ENCODE measurements at regions not wholly inside any gene's neighbourhood (a gene's known extent, or its start where the extent isn't known, plus 50 kb on each side); places are given as distances from the start of the nearest gene placed in this dataset.

DNA sequence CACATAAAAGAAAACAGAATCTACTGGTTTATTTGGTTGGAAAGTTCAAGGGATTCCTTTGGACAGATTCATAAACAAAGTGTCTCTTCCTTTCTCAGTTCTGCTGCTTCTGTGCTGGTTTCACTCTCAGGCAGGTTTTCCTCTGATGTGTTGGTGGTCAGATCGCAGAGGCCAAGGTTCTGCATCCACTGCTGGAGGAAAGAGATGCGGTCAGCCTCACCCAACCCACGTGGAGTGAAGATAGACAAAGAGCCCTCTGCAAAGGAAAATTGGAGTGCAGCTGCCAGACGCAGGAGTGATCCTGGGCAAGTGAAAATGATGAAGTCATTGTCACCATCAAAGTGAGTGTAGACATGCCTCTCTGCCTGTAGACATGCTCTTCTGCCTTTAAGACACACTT is 352.0 kb downstream of the TSHZ3 start:
- no peak overlapping the region for H3K27ac ChIP-seq (replicated peaks)
- peaks cover 29% of the 10 kb centered on the region for H3K27me3 ChIP-seq (ENCODE audit: low read depth)
- H3K36me3 ChIP-seq: no peaks in the 10 kb centered on the region
- no peaks in the 10 kb centered on the region for H3K4me1 ChIP-seq
- no peak overlapping the region for H3K4me3 ChIP-seq
- no peak for DNase-seq
- intact Hi-C loops (cut with micrococcal nuclease): no loop called here
- no peaks in the 10 kb centered on the region for H3K9me3 ChIP-seq (replicated peaks)
- TF ChIP-seq, protein P1, sequence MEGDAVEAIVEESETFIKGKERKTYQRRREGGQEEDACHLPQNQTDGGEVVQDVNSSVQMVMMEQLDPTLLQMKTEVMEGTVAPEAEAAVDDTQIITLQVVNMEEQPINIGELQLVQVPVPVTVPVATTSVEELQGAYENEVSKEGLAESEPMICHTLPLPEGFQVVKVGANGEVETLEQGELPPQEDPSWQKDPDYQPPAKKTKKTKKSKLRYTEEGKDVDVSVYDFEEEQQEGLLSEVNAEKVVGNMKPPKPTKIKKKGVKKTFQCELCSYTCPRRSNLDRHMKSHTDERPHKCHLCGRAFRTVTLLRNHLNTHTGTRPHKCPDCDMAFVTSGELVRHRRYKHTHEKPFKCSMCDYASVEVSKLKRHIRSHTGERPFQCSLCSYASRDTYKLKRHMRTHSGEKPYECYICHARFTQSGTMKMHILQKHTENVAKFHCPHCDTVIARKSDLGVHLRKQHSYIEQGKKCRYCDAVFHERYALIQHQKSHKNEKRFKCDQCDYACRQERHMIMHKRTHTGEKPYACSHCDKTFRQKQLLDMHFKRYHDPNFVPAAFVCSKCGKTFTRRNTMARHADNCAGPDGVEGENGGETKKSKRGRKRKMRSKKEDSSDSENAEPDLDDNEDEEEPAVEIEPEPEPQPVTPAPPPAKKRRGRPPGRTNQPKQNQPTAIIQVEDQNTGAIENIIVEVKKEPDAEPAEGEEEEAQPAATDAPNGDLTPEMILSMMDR (IDR thresholded peaks at IDR 0.05; ENCODE audit: borderline replicate concordance): no peak

DNA sequence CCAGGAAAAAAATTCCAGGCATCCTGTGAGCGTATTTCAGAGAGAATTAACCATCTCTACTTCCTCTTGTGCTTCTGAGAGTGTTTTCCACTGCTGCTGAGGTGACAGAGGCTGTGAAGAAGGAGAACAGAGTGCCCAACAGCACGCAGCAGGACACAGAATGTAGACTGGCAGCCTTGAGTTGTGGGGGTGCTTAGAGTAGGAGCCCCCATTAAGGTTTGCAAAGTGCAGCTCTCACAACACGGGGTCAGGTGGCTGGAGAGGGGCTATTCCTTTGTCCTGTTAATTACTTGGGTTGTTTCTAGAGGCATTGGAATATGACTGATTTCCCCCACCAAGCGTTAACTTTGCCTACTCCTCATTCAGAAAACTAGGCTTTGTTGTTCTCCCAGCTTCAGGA is 370.6 kb downstream of the TSHZ3 start:
- TF ChIP-seq, protein P1 (IDR thresholded peaks at IDR 0.05; ENCODE audit: borderline replicate concordance): no peak
- Histone ChIP-seq H3K27ac (replicated peaks) (no peak overlapping the region), H3K27me3 (ENCODE audit: low read depth) (no peaks in the 10 kb centered on the region), H3K4me3 (no peak overlapping the region), H3K9me3 (replicated peaks) (peaks cover 24% of the 10 kb centered on the region), H3K4me1 (no peaks in the 10 kb centered on the region), H3K36me3 (no peaks in the 10 kb centered on the region)
- no peak for DNase-seq
- intact Hi-C loops (cut with micrococcal nuclease): no loop called here

- Histone ChIP-seq H3K27me3 (ENCODE audit: low read depth) (no peaks in the 10 kb centered on the region), H3K9me3 (replicated peaks) (no peaks in the 10 kb centered on the region), H3K36me3 (no peaks in the 10 kb centered on the region), H3K4me1 (no peaks in the 10 kb centered on the region), H3K4me3 (no peak overlapping the region), H3K27ac (replicated peaks) (no peak overlapping the region)
- TF ChIP-seq, protein P1 (IDR thresholded peaks at IDR 0.05; ENCODE audit: borderline replicate concordance): no peak
- intact Hi-C loops (cut with micrococcal nuclease): no loop called here
- DNase-seq: no peak
These were observed 379.6 kb downstream of the TSHZ3 start for GRCh38 chr19:30969591-30969990.

DNA sequence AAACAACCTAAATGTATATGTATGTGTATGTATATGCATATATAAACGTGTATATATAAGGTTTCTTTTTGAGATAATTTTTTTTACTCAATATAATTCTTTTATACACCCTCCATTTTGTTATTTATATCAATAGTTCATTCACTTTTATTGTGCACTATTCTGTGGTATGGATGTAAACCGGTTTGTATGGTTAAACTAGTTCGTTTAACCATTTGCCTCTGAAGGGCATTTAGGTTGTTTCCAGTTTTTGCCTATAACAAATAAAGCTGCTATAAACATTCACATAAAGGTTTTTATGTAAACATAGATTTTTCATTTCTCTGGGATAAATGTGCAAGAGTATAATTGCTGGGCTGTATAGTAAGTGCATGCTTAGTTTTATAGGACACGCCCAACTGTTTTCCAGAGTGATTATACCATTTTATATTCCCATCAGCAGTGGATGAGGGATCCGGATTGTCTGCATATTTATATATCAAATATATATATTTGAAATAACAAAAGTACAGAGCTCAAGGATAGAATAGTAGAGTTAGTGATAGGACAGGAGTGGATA is 380.3 kb downstream of the TSHZ3 start:
- Histone ChIP-seq H3K4me1 (no peaks in the 10 kb centered on the region), H3K4me3 (no peak overlapping the region), H3K9me3 (replicated peaks) (no peaks in the 10 kb centered on the region), H3K27me3 (ENCODE audit: low read depth) (no peaks in the 10 kb centered on the region), H3K36me3 (no peaks in the 10 kb centered on the region), H3K27ac (replicated peaks) (no peak overlapping the region)
- no peak for DNase-seq
- TF ChIP-seq, protein P1 (IDR thresholded peaks at IDR 0.05; ENCODE audit: borderline replicate concordance): no peak
- intact Hi-C loops (cut with micrococcal nuclease): no loop called here

DNA sequence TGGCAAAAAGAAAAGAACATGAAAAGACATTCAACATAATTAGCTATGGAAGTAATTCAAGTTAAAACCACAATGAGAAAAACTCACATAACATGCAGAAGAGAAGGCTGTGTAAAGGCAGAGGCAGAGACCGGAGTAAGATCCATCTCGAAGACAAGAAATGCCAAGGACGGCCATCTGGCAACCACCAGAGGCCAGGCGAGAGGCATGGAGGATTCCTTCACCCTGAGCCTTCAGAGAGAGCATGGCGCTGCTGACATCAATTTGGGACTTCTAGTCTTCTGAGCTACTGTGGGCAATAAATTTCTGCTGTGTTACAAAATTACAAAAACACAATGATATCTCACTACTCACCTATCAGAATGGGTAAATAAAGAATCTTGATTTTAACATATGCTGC is 381.0 kb downstream of the TSHZ3 start:
- H3K9me3 ChIP-seq (replicated peaks): peaks cover 5% of the 10 kb centered on the region
- H3K4me3 ChIP-seq: no peak overlapping the region
- intact Hi-C loops (cut with micrococcal nuclease): no loop called here
- no peak for DNase-seq
- no peaks in the 10 kb centered on the region for H3K36me3 ChIP-seq
- TF ChIP-seq, protein P1 (IDR thresholded peaks at IDR 0.05; ENCODE audit: borderline replicate concordance): no peak
- no peak overlapping the region for H3K27ac ChIP-seq (replicated peaks)
- H3K27me3 ChIP-seq (ENCODE audit: low read depth): no peaks in the 10 kb centered on the region
- no peaks in the 10 kb centered on the region for H3K4me1 ChIP-seq

Measured in left ventricle myocardium inferior (tissue), 1 donor.